Iris pigment epithelial cell (primary cell): ENCODE measurements at regions not wholly inside any gene's neighbourhood (a gene's known extent, or its start where the extent isn't known, plus 50 kb on each side); places are given as distances from the start of the nearest gene placed in this dataset.
"Not testable (repeated sequence)": the region's sequence is repeated elsewhere in the genome, so short reads cannot be mapped to it uniquely, and the experiment has no call there.

Source experiments
- DNase-seq: peaks from one replicate; pipeline ENCODE4 v3.0.0-alpha.2; 2011; ENCODE audit warnings: low read depth

DNA sequence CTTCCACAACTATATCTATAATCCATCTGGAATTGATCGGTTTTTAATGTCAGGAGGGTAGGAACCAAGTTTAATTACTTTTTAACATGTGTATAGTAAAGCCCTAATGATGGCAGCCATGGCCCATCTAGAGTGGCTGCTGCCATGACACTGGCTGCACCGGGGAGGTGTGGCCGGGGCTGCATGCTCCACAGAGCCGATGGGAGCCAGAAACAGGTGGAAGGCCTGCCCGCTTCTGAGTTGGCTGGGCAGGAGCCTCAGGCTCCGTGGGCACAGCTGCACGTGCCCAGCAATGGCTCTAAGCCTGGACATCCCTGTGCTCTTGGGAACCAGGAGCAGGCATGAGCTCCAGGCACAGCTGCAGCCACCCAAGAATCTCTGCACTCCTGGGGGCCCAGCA lies 73.0 kb downstream of the GBP6 start:
- DNase-seq = no peak

GRCh38 chr1:89438301-89438700 lies 74.4 kb downstream of the GBP6 start:
- not testable (repeated sequence) for DNase-seq

DNA sequence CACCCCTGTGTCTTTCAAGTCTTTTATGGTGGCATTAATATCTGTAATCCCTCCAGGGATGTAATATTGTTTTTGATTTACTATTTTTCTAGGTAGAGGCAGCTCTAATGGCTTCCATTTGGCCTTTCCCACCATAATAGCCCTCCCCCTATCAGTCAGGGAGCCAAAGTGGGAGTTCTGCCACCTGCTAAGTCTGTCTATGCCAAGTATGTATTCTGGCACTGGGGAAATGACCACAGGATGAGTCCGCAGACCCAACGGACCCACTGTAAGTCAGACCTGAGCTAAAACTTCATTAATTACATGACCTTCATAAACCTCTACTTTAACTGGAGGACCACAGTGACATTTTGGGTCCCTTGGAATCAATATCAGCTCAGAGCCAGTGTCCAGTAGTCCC lies 77.1 kb downstream of the GBP6 start:
- no peak for DNase-seq

GRCh38 chr1:89444791-89445190 lies 79.8 kb upstream of the LRRC8B start:
- no peak for DNase-seq

GRCh38 chr1:89451011-89451410 lies 73.6 kb upstream of the LRRC8B start:
- peak; percentile 61 for DNase-seq

GRCh38 chr1:89453123-89453972 lies 71.3 kb upstream of the LRRC8B start:
- no peak for DNase-seq

- peak; percentile 43 for DNase-seq
Measured at GRCh38 chr1:89454845-89455521, 69.6 kb upstream of the LRRC8B start.

- no peak for DNase-seq
Measured at GRCh38 chr1:89457046-89457445, 67.6 kb upstream of the LRRC8B start.

- no peak for DNase-seq
Measured at GRCh38 chr1:89459081-89459480, 65.5 kb upstream of the LRRC8B start.

DNA sequence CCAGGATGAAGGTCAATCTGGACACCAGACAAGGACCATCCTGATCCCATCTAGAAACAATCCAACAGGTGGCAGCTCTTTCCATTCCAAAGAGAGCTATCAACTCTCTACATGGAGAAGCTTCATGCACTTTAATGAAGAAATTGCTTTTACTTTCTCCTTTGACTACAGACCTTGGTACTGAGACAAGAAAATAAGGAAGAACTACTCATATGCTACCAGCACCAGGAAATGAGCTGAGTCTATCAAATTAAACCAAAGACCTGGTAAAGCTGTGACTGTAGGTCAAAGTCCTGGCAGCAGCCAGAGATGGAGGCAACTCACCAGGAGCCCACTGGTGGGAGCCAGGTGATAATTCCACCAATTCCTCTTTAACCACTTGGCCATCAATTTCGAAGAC lies 64.3 kb upstream of the LRRC8B start:
- no peak for DNase-seq

GRCh38 chr1:89462250-89462649 lies 62.4 kb upstream of the LRRC8B start:
- DNase-seq = no peak

DNA sequence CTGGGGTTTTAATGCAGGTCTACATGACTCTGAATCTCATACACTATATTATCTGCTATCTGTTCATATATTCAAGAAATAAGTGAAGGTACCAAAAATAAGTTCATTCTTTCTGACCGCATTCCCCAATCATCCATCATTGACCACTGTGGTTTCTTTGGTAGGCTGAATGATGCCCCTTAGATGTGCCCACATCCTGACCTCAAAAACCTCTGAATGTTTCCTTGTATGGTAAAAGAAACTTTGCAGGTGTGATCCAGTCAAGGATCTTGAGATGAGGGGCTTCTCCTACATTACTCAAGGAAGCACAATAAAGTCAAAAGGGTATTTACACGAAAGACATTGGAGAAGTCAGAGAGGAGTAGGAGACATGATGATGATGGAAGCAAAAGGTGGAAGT lies 60.6 kb upstream of the LRRC8B start:
- DNase-seq = no peak

GRCh38 chr1:89465201-89465600 lies 59.4 kb upstream of the LRRC8B start:
- DNase-seq = peak; percentile 8

GRCh38 chr1:89466307-89466930 lies 58.2 kb upstream of the LRRC8B start:
- DNase-seq = no peak

GRCh38 chr1:89472253-89472652 lies 52.4 kb upstream of the LRRC8B start:
- DNase-seq = no peak

DNA sequence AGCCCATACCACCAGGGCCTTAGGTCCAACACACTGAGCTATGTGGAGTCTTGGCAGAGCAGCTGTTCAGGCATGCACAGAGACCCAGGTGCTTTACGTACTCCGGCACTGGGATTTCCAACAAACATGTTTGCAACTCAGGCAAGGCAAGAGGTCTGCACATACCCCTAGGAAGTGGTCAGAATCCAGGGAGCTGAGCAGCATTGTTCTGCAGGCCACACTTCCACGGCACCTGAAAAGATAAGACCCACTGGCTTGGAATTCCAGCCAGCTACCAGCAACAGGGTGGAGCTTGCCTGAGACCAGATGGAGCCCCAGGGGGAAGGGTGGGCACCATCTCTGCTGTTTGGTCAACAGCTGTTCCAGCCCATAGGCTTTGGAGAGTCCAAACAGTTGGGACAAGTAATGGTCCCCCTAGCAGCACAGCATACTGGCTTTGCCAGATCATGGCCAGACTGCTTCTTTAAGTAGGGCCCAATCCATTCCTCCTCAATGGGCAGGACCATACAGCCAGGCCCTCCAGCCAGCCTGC lies 51.7 kb upstream of the LRRC8B start:
- no peak for DNase-seq
